ENCODE measurements at regions not wholly inside any gene's neighbourhood (a gene's known extent, or its start where the extent isn't known, plus 50 kb on each side); places are given as distances from the start of the nearest gene placed in this dataset.
A peak's percentile ranks its signal among the peaks of the same experiment; 100 is the strongest.

DNA sequence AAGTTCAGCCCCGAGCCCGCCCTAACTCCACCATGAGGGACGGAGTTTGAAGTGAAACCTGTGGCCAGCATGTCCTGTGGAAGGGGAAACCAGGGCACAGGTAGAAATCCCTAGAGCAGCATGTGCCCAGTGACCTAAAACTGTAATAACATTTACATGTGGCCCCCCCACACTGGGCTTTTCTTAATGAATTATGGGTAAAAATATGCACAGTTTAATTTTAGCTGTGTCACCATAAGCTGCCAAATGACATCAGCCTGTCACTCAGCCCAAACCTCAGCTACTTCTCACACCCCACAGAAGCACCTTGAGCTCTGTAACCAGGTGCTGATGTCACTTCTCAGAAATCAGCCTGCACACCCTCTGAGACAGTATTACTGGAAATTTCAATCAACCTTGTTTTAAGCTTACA, 50.0 kb upstream of the SLC19A1 start:
- Histone ChIP-seq H3K4me3 (no peak overlapping the region), H3K9me3 (peaks cover 0 to 6% (median 2%) of the 10 kb centered on the region in 12 donors), H3K27ac (no peak overlapping the region), H3K36me3 (no peaks in the 10 kb centered on the region), H3K4me1 (peaks cover 0 to 19% (median 6%) of the 10 kb centered on the region in 12 donors), H3K27me3 (peaks cover 0 to 55% (median 27%) of the 10 kb centered on the region in 9 donors)
- 45 to 64% (median 54%) methylated on average over 3 of the region's 3 CpGs for WGBS, 4 donors
- intact Hi-C loops (cut with DNase I), result loop anchor here in 4 of 10 donors (5.0 to 10.0 kb wide), 4 partner anchors 35 to 447 kb away; partner anchors contain the start of gene POFUT2 (in 1 of the 4)
- ATAC-seq (no peak), DNase-seq (no peak)
- TF ChIP-seq POLR2A (IDR thresholded peaks at IDR 0.05), result no peak
- TF ChIP-seq, protein P1, sequence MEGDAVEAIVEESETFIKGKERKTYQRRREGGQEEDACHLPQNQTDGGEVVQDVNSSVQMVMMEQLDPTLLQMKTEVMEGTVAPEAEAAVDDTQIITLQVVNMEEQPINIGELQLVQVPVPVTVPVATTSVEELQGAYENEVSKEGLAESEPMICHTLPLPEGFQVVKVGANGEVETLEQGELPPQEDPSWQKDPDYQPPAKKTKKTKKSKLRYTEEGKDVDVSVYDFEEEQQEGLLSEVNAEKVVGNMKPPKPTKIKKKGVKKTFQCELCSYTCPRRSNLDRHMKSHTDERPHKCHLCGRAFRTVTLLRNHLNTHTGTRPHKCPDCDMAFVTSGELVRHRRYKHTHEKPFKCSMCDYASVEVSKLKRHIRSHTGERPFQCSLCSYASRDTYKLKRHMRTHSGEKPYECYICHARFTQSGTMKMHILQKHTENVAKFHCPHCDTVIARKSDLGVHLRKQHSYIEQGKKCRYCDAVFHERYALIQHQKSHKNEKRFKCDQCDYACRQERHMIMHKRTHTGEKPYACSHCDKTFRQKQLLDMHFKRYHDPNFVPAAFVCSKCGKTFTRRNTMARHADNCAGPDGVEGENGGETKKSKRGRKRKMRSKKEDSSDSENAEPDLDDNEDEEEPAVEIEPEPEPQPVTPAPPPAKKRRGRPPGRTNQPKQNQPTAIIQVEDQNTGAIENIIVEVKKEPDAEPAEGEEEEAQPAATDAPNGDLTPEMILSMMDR (IDR thresholded peaks at IDR 0.05), result no peak

DNA sequence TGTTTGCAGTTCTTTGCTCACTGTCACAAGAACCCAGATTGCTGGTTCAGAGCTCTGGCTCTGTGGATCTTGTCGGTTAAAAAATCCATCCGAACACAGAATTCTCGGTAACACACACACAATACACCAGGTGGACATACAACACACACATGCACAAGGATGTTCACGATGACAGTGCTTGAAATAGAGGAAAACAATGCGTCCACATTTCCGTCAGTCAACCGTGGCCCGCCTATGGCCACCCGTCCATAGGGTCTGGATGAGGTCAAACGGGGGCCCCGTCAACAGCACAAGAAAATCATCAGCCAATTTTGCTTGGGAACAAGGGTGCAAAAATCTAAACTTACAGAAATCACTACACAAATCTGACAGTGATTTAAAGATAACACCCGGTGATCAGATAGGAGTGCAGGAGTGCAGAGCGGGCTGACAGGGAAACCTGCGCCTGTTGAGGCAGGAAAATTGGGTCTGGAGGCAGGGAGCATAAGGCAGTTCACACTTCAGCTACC, 50.4 kb upstream of the SLC19A1 start:
- H3K4me1 ChIP-seq, result peaks cover 0 to 19% (median 6%) of the 10 kb centered on the region in 12 donors
- peak overlapping the region in 1 of 12 donors; percentile 52 for H3K27ac ChIP-seq
- TF ChIP-seq POLR2A (IDR thresholded peaks at IDR 0.05), result no peak
- TF ChIP-seq, protein P1 (IDR thresholded peaks at IDR 0.05), result no peak
- H3K9me3 ChIP-seq, result peaks cover 0 to 1% (median 0%) of the 10 kb centered on the region in 12 donors
- H3K4me3 ChIP-seq, result no peak overlapping the region
- peaks cover 0 to 54% (median 26%) of the 10 kb centered on the region in 9 donors for H3K27me3 ChIP-seq
- no peaks in the 10 kb centered on the region for H3K36me3 ChIP-seq
- WGBS, 4 donors, result 80 to 86% (median 82%) methylated on average over 14 of the region's 14 CpGs
- no peak for ATAC-seq
- intact Hi-C loops (cut with DNase I), result loop anchor here in 4 of 10 donors (5.0 to 10.0 kb wide), 4 partner anchors 35 to 448 kb away; partner anchors contain the start of gene POFUT2 (in 1 of the 4)
- DNase-seq, result no peak

DNA sequence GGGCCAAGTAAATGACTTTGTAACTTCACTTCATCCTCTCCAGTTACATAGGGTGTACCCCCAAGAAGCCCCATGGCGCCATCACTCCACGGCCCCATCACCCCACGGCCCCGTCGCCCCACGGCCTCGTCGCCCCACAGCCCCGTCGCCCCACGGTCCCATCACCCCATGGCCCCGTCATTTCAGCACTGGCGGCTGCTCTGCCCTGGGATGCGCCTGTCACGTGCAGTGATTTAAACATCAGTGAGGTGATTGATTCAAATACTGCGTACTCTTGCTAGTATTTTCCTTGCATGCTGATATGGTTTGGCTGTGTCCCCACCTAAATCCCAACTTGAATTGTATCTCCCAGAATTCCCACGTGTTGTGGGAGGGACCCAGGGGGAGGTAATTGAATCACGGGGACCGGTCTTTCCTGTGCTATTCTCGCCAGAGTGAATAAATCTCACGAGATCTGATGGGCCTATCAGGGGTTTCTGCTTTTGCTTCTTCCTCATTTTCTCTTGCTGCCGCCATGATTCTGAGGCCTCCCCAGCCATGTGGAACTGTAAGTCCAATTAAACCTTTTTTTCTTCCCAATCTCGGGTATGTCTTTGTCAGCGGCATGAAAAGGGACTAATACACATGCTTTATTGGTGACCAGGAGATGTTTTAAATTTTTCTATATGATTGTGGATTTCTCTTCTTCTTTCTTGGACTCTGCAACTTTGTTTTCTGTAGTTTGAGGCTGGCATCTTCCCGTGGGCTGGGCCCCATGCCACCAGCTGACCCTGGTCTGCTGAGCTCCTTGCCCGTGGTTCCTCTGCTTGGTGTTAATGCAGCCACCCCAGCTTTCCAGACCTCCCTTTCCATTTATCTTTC, 50.1 kb upstream of the PCBP3 start:
- WGBS, 4 donors, result 76 to 82% (median 78%) methylated on average over 26 of the region's 26 CpGs
- H3K36me3 ChIP-seq, result no peaks in the 10 kb centered on the region
- ATAC-seq (no peak), DNase-seq (no peak)
- no peaks in the 10 kb centered on the region for H3K9me3 ChIP-seq
- peaks cover 0 to 60% (median 25%) of the 10 kb centered on the region in 9 donors for H3K27me3 ChIP-seq
- H3K4me3 ChIP-seq, result no peak overlapping the region
- intact Hi-C loops (cut with DNase I), result loop anchor here in 4 of 10 donors (2.0 to 10.0 kb wide), 5 partner anchors 36 to 449 kb away; partner anchors contain the start of gene POFUT2 (in 1 of the 4)
- TF ChIP-seq, protein P1 (IDR thresholded peaks at IDR 0.05), result no peak
- TF ChIP-seq POLR2A (IDR thresholded peaks at IDR 0.05), result no peak
- H3K27ac ChIP-seq, result no peak overlapping the region
- peaks cover 0 to 19% (median 6%) of the 10 kb centered on the region in 12 donors for H3K4me1 ChIP-seq
